Tibial nerve (tissue), 4 donors: ENCODE measurements at regions not wholly inside any gene's neighbourhood (a gene's known extent, or its start where the extent isn't known, plus 50 kb on each side); places are given as distances from the start of the nearest gene placed in this dataset.

Source experiments
- DNase-seq, 2 donors: peaks; one replicate each; pipeline ENCODE4 v3.0.0-alpha.2; 2019; ENCODE audit warnings: low spot score in 2 of 2
- H3K27ac ChIP-seq, 4 donors: fragments of 200-600 bp; sonication (generic) in 3 of 4; one replicate each; pipeline ENCODE4 v1.5.1; 2017 to 2019; ENCODE audit warnings: mild to moderate bottlenecking in 1 of 4
- H3K27me3 ChIP-seq, 2 donors: fragments of 200-600 bp; sonication (generic) in 1 of 2; one replicate each; pipeline versions ENCODE4 v1.5.1 to v1.6.0; 2017 to 2019
- H3K36me3 ChIP-seq, 3 donors: fragments of 200-600 bp; sonication (generic); one replicate each; pipeline ENCODE4 v1.5.1; 2018 to 2019
- H3K4me1 ChIP-seq, 4 donors: fragments of 200-600 bp; sonication (generic) in 3 of 4; one replicate each; pipeline ENCODE4 v1.5.1; 2017 to 2019
- H3K4me3 ChIP-seq, 4 donors: fragments of 200-600 bp; sonication (generic) in 3 of 4; one replicate each; pipeline ENCODE4 v1.5.1; 2017 to 2019; ENCODE audit warnings: mild to moderate bottlenecking in 1 of 4, moderate library complexity in 1 of 4
- H3K9me3 ChIP-seq, 4 donors: fragments of 200-600 bp; sonication (generic) in 3 of 4; one replicate each; pipeline ENCODE4 v1.5.1; 2017 to 2019
- EP300 ChIP-seq, 2 donors: sonication (generic); formaldehyde crosslinking; IDR thresholded peaks; one replicate each; pipeline ENCODE4 v1.6.1; 2017; ENCODE audit warnings: antibody characterized with exemption in 2 of 2, mild to moderate bottlenecking in 1 of 2
- POLR2A ChIP-seq, 2 donors: fragments of 450-650 bp; IDR thresholded peaks; one replicate each; pipeline ENCODE4 v1.6.1; 2017; ENCODE audit warnings: antibody characterized with exemption in 2 of 2, mild to moderate bottlenecking in 2 of 2, moderate library complexity in 2 of 2
- WGBS, 2 donors: methylation state at CpG; one replicate each; pipeline ENCODE4 v1.1.5; 2018; 5-methylcytosine and 5-hydroxymethylcytosine counted together
- TF ChIP-seq, protein P1 (sequence below), 5 experiments: fragments of 200-600 bp in 3 of 5; fragments of 450-650 bp in 2 of 5; sonication (generic) in 3 of 5; IDR thresholded peaks; one replicate each; pipeline ENCODE4 v1.5.1; 2016 to 2019; ENCODE audit warnings: antibody characterized with exemption in 5 of 5, mild to moderate bottlenecking in 3 of 5, moderate library complexity in 2 of 5

- Histone ChIP-seq H3K4me3 (no peak overlapping the region), H3K36me3 (no peaks in the 10 kb centered on the region), H3K27me3 (no peaks in the 10 kb centered on the region), H3K27ac (no peak overlapping the region), H3K4me1 (peaks cover 0 to 13% (median 0%) of the 10 kb centered on the region in 4 donors), H3K9me3 (no peaks in the 10 kb centered on the region)
- DNase-seq: no peak
- TF ChIP-seq EP300 (IDR thresholded peaks at IDR 0.05) (no peak), POLR2A (IDR thresholded peaks at IDR 0.05) (no peak)
- TF ChIP-seq, protein P1, sequence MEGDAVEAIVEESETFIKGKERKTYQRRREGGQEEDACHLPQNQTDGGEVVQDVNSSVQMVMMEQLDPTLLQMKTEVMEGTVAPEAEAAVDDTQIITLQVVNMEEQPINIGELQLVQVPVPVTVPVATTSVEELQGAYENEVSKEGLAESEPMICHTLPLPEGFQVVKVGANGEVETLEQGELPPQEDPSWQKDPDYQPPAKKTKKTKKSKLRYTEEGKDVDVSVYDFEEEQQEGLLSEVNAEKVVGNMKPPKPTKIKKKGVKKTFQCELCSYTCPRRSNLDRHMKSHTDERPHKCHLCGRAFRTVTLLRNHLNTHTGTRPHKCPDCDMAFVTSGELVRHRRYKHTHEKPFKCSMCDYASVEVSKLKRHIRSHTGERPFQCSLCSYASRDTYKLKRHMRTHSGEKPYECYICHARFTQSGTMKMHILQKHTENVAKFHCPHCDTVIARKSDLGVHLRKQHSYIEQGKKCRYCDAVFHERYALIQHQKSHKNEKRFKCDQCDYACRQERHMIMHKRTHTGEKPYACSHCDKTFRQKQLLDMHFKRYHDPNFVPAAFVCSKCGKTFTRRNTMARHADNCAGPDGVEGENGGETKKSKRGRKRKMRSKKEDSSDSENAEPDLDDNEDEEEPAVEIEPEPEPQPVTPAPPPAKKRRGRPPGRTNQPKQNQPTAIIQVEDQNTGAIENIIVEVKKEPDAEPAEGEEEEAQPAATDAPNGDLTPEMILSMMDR (IDR thresholded peaks at IDR 0.05): no peak
- 11 to 30% methylated on average over 2 of the region's 2 CpGs for WGBS, 2 donors
Measured at GRCh38 chr13:31925079-31925478, 106.5 kb upstream of the FRY start.

DNA sequence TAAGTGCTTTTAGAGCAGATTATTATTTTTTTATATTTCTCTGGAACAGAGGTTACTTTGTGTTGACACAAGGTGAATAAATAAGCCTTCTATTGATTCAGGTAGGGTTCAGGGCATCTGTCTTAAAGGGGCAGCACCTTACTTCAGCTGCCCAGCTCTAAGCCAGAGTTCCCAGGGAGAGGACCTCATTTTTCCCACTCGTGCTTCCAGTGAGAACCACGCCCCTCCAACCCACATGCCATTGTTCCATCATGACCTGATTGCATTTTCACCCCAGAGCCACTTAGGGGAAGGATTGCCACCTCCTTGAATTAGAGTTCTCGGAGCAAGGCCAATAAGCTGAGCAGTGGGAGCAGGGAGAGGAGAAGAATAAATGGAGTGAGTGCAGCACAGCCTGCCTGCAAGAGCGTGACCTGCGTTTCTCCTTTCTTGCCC, 104.3 kb upstream of the FRY start:
- WGBS, 2 donors: 69 to 74% methylated on average over 5 of the region's 5 CpGs

GRCh38 chr13:31929031-31929770, 102.4 kb upstream of the FRY start:
- H3K36me3 ChIP-seq: no peaks in the 10 kb centered on the region
- DNase-seq: no peak
- H3K4me1 ChIP-seq: peaks cover 0 to 3% (median 0%) of the 10 kb centered on the region in 4 donors
- H3K27me3 ChIP-seq: no peaks in the 10 kb centered on the region
- TF ChIP-seq EP300 (IDR thresholded peaks at IDR 0.05): no peak
- TF ChIP-seq POLR2A (IDR thresholded peaks at IDR 0.05): no peak
- TF ChIP-seq, protein P1 (IDR thresholded peaks at IDR 0.05): no peak
- no peaks in the 10 kb centered on the region for H3K9me3 ChIP-seq
- 51 to 57% methylated on average over 3 of the region's 3 CpGs for WGBS, 2 donors
- no peak overlapping the region for H3K4me3 ChIP-seq
- H3K27ac ChIP-seq: no peak overlapping the region

More for the DNA sequence above, 104.3 kb upstream of the FRY start:
- H3K27ac ChIP-seq: no peak overlapping the region
- DNase-seq: no peak
- peaks cover 0 to 3% (median 0%) of the 10 kb centered on the region in 4 donors for H3K4me1 ChIP-seq
- H3K36me3 ChIP-seq: no peaks in the 10 kb centered on the region
- TF ChIP-seq, protein P1 (IDR thresholded peaks at IDR 0.05): no peak
- TF ChIP-seq EP300 (IDR thresholded peaks at IDR 0.05) (no peak), POLR2A (IDR thresholded peaks at IDR 0.05) (no peak)
- H3K9me3 ChIP-seq: no peaks in the 10 kb centered on the region
- H3K27me3 ChIP-seq: no peaks in the 10 kb centered on the region
- no peak overlapping the region for H3K4me3 ChIP-seq

DNA sequence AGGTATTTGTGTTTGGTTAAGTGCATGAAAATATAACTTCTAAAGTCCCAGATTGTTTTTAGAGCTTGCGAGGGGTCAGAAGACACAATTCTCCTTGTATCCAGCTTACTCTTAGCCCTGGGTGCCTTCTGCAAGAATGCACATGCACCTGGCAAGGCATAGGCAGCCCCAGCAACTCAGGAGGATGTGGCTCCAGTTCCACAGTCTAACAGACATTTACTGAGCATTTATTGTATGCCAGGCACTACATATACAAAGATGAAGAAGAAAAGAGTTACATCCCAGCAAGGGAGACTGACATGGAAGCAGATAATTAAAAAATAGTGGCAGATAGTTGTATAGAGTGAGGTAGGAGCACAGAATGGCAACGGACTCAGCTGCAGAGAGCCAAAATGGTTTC, 101.1 kb upstream of the FRY start:
- WGBS, 2 donors: 80 to 84% methylated on average over 2 of the region's 2 CpGs
- DNase-seq: no peak
- TF ChIP-seq POLR2A (IDR thresholded peaks at IDR 0.05) (no peak), EP300 (IDR thresholded peaks at IDR 0.05) (no peak)
- TF ChIP-seq, protein P1 (IDR thresholded peaks at IDR 0.05): no peak
- H3K36me3 ChIP-seq: no peaks in the 10 kb centered on the region
- H3K27me3 ChIP-seq: no peaks in the 10 kb centered on the region
- no peak overlapping the region for H3K27ac ChIP-seq
- no peaks in the 10 kb centered on the region for H3K9me3 ChIP-seq
- no peaks in the 10 kb centered on the region for H3K4me1 ChIP-seq
- no peak overlapping the region for H3K4me3 ChIP-seq

- Histone ChIP-seq H3K4me3 (no peak overlapping the region), H3K27me3 (no peaks in the 10 kb centered on the region), H3K27ac (no peak overlapping the region), H3K9me3 (no peaks in the 10 kb centered on the region), H3K4me1 (no peaks in the 10 kb centered on the region), H3K36me3 (no peaks in the 10 kb centered on the region)
- WGBS, 2 donors: 73 to 83% methylated on average over 3 of the region's 3 CpGs
- TF ChIP-seq POLR2A (IDR thresholded peaks at IDR 0.05): no peak
- TF ChIP-seq EP300 (IDR thresholded peaks at IDR 0.05): no peak
- TF ChIP-seq, protein P1 (IDR thresholded peaks at IDR 0.05): no peak
- DNase-seq: no peak
Measured at GRCh38 chr13:31930901-31931522, 100.6 kb upstream of the FRY start.
